HT1080 (cell line): ENCODE measurements at regions not wholly inside any gene's neighbourhood (a gene's known extent, or its start where the extent isn't known, plus 50 kb on each side); places are given as distances from the start of the nearest gene placed in this dataset.
"Not testable (repeated sequence)": the region's sequence is repeated elsewhere in the genome, so short reads cannot be mapped to it uniquely, and the experiment has no call there.

Source experiments
- DNase-seq: peaks from one replicate; pipeline ENCODE4 v3.0.0-alpha.2; 2015; ENCODE audit warnings: low read depth

DNA sequence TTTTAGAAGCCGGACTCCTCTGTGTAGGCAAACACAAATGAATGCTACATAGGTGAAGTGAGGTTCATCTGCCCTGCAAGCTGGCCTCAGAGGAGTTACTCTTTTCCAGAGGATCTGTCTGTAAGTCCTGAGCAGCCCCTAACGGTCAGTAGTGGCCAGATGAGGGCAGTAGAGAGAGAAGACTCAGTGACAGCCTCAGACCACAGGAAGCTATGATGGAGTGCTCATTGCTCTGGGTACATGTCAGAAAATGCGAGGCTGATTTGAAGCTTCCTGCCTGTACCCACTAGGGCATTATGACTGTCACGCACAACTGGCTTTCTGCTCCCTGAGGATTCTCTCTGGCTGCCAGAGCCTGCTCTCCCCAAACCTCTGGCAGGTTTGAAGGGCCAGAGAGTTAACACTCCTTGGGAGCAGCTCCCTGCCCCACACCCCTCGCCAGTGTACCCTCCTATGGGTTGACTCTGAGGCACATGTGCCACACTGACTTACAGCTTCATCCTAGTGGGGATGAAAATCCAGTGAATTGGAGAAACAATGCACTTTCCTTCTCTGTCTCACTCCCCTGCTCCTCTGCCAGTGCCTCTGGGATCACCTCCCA, 141.5 kb downstream of the GABRG2 start:
- DNase-seq: peak; percentile 60

DNA sequence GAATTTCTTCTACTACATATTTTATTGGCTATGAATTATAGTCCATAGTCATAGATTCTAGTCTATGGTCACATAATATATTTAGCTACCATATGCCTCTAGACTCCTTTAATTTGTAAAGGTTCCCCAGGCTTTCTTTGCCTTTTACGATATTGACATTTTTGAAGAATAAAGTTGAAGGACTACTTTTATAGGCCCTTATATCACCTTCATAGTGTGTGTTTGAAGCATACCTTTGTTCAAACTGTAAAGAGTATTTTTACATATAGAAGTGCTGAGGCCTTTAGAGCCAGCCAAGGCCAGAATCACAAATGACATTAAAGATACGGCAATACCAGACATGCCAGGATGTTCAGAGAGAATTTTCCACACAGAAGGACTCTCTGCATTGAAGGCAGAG, 147.0 kb downstream of the GABRG2 start:
- no peak for DNase-seq

DNA sequence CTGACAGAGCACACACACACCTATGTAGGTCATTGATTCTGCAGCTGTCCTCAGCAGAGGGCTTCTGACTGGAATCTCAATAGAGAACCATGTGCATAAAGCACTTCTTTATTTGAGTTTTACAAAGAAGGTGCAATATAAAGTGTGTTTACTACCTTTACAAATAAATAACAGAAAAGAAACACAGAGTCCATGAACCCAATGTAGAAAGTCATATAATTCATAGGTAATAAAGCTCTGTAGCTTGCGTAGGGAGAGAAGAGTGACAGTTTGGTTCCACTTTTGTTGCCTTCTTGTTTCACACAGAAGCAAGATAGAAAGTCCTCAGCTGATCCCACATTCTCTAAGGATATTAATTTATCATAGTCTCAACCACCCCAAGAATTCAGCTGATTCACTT, 149.5 kb downstream of the GABRG2 start:
- DNase-seq: no peak

DNA sequence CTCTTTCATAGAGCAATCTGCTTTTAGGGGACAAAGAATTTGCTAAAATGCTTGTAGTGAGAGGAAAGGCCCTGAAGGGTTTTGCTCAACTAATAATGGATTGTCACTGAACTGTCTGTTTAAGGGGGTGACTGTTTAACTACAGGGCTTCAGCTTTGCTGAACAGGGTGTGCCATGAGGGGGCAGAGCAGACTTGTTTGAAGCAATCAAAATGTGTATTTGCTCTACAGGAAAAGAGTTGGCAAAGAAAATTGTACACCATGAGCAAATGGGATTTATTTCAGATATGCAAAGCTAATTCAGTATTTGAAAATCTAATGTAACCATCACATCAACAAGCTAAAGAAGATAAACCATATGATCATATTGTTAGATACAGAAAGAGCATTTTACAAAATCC, 154.3 kb downstream of the GABRG2 start:
- DNase-seq: no peak

DNA sequence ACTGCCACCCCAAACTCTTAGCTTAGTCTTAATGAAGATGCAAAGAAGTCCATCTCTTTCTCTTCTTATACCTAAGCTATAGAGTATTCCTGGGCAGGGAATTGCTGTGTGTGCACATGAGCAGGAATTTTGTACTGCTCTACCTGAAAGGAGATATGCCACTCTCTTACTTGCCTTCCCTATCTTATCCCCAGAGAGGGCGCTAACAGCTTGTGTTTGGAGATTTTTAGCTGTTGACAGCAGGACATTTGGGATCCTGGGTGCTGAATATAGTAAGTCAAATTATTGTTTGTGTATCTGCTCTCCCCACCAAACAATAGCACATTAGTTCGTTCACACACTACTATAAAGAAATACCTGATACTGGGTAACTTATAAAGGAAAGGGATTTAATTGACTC, 159.5 kb downstream of the GABRG2 start:
- DNase-seq: no peak

DNA sequence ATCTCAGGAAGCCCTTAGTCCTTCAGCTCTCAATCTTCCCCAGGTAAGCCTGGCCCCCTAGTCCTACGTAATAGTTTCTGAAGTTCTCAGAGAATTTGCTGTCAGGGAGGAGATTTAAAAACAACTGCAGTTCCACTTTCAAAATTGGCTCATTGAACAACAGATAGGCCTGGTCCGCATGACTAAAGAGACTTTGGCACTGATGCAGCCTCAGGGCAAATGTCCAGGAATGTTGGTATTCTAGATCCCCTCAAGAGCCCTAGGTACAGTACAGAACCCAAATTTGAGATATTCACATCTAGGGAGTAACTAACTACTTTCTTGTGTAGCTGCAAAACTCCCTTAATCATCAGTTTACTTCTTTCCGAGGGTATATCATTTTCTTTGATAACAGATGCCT, 162.8 kb downstream of the GABRG2 start:
- DNase-seq: no peak

DNA sequence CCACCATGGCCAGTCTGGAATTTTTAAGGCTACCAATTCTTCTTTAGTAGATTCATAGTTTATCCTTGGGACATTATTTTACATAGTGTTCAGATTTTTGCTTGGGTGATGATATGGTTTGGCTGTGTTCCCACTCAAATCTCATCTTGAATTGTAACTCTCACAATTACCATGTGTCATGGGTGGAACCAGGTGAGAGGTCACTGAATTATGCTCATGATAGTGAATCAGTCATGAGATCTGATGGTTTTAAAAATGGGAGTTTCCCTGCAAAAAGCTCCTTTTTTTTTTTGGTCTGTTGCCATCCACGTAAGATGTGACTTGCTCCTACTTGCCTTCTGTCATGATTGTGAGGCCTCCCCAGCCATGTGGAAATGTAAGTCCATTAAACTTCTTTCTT, 163.9 kb downstream of the GABRG2 start:
- DNase-seq: no peak

DNA sequence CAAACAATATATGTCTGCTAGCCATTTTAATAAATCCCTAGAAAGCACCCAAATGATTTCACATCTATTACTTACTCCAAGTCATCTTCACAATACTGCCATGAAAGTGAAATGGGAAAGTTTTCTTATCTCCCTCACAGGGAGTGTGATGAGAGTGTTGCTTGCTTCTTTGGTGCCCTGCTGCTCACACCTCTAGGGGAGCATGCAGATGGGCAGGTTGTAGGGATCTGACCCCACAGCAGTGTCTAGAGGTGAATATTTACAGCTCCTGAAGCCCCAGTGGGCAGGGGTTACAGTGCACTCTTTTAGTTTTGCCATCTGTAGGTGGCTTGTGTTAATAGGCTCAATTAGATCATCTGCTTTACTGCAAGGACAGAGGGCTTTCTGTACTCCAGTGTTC, 173.2 kb downstream of the GABRG2 start:
- DNase-seq: no peak

DNA sequence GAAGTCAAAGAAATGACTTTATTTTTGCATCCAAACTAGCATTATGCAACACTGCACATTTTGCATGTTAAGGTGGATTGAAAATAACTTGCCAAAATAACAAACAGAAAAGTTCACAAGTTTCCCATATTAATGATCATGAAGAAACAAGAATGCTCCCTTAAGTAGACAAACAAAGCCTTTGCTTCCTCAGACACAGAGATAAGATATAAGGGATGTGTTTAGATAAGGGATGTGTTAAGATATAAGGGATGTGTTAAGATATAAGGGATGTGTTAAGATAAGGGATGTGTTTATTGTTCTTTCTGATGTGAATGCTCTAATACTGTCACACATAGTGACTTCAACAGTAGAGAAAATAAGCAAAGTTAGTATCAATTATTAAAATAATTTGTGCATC, 174.8 kb downstream of the GABRG2 start:
- DNase-seq: no peak

DNA sequence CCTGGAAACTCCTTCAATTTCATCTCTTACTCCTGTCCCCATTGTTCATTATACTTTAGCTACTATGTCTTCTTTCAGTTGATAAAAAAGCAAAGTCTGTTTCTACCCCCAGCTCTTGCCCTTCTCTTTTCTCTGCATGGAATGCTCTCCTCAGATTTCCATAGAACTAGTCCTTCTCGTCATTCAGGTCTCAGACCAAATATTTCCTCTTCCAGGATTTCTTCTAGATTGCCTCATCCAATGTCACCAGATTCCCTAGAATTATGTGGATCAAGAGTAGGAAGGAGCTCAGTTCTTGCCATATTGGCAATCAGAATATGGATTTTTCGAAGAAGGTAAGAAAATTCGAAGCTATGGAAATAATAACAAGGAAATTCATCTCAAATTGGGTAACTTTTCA, 176.1 kb downstream of the GABRG2 start:
- no peak for DNase-seq

DNA sequence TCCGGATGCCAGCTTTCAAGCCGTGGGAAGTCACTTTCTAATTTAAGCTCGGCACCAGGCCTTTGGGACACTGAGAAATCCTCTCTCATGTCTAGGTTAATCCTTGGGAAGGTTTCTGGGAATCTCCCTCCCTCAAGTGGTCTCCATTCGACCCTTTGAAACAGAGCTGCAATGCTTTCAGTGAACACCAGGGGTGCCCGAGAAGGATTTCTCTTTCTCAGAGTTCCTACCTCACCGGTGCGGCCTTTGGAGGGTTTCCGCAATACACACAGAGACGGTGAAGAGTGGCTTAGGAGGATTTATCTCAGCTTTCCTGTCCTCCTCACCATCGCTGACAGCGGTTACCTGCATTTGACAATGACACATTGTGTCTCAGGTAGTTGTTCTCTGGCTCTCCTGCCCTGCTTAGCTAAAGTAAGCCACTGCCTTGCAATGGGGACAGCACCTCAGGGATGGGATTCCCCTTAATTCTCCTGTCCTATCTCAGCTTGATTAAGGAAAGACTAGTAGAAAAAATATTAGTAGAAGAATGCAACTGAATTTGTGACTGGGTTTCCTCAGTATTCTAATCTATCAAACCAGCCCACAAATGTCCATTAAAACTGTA, 180.6 kb downstream of the GABRG2 start:
- DNase-seq: peak; percentile 11

DNA sequence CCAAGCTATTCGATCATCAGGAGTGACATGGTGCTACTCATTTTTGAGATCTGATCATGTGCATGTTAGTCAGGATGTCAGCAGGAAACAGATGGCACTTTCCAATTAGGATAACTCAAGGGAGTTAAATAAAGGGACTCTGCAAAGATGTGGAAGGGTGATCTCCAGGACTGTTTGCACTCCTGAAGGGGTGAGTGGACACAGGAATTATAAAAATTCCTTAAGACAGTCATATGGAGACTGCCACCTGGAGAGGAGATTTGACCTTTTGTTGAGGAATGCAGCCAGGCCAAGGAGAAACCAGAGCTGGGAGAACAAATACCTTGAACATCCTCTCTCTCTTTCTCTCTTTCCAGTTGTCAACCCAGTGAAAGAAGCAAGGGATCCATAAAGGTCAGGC, 189.1 kb downstream of the GABRG2 start:
- DNase-seq: no peak

DNA sequence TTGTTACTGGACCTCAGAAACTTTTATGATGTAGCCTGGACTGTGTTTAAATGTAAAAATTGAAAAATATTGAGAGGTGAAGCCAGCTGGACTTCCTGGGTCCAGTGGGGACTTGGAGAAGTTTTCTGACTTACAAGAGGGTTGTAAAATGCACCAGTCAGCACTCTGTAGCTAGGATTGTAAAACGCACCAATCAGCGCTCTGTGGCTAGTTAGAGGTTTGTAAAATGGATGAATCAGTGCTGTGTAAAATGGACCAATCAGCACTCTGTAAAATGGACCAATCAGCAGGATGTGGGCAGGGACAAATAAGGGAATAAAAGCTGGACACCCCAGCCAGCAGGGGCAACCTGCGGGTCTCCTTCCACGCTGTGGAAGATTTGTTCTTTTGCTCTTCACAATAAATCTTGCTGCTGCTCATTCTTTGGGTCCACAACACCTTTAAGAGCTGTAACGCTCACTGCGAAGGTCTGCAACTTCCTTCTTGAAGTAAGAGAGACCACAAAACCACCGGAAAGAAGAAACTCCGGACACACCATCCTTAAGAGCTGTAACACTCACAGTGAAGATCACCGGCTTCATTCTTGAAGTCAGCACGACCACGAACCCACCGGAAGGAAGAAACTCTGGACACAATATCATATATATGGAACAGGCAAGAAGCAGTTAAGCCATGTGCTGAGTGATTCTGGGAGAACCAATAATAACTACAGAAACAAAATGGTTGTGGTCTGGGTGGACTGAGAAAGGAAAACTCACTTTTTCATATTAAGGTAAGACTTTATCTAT, 201.3 kb downstream of the GABRG2 start:
- peak; percentile 10 for DNase-seq

DNA sequence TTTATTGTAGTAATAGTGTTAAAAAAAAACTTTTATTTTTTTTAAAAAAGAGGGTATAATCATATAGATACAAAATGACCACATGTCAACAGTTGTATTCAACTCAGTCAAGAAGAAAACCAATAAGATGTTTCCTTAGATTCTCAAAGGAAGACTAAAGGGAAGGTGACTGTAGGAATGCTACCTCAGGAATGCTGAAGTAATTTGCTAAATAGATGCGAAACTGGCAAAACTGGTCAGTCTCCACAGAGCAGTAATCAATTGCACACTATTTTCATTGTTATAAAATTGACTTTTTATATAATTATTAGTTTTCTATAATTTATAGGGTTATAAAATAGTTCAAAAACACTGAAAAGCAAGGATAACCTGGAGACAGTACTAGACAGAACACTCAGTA, 204.8 kb downstream of the GABRG2 start:
- DNase-seq: no peak

DNA sequence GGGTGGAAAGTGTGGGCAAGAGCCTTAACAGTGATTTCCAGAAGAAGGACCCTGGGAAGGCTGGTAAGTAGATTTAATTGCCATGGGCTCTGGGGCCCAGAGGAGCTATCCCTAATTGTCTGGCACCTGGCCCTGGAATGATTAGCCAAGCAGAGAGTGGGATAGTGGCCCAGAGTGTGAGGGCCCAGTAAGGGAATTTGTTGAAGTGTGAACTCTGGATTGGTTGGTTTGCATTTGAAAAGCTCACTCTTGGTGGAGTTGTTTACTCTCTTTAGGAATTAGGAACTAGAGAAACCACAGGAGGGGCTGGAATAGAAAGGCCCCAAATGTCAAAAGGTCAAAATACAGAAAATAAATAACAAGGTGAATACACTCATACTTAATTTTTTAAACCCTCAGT, 207.1 kb downstream of the GABRG2 start:
- DNase-seq: no peak

DNA sequence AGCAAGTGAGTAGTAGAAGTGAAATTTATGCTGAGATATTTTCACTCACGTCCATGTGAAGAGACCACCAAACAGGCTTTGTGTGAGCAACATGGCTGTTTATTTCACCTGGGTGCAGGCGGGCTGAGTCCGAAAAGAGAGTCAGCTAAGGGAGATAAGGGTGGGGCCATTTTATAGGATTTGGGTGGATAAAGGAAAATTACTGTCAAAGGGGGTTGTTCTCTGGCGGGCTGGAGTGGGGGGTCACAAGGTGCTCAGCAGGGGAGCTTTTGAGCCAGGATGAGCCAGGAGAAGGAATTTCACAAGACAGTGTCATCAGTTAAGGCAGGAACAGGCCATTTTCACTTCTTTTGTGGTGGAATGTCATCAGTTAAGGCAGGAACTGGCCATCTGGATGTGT, 207.8 kb downstream of the GABRG2 start:
- DNase-seq: not testable (repeated sequence)

DNA sequence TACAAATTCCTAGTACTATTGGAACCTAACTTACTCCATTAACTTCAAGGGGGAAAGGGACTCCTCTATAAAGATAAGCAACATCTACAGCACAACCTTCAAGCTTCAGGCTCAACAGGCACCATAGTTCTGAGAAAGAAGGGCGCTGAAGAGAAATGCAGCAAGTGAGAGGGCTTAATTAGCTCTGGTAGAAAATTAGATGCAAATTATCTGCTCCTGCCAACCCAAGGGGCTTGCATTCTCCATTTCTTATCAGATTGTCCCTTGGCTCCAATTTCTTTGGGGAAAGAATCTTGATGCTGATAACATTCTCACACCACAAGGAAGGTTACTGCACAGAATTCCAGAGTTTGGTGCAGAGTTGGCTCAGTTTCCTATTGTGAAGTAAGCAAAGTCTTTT, 214.6 kb downstream of the GABRG2 start:
- DNase-seq: no peak

DNA sequence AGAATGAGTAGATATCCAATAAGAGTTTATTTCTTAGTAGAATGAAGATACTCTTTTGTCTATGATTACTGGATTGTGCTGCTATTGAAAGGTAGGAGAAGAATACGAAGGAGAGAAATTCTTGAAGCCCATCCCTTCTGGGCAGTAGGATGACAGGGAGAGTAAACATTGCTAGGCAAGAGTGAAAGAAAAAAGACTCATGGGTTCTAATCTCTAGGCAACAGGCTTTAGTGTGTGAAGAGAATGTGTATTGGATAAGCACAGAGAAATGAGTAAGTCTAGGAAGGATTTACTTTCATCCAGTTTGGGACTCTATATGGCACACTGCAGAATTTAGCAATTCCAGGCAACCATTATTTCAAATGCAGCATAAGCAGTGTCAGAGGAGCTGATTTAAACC, 216.0 kb downstream of the GABRG2 start:
- DNase-seq: no peak

DNA sequence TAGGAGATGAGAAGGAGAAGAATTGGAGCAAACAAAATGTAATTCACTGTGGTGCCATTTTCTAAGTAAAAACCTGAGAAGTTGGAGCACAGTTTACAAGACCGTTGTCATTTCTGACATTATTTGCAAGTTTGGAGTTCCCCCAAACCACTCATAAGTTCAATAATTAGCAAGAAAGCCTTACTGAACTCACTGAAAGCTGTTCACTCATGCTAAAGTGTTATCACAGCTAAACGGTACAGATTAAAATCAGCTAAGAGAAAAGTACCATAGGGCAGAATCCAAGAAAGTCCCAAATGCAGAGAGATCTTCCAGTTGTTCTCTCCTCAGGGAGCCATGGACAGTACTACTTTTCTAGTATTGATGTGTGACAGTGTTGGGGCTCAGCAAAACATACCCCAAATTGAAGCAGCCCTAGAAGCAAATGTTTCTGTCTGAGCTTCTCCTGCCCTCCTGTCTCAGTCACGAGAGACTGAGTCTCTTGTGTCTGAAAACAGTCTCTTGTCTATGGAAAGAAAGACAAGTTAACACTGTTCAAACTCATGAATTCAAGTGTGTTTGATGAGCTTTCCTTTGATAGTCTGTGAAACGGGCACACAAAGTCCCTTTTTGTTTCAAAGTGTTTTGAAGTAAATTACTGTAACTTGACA, 221.2 kb downstream of the GABRG2 start:
- no peak for DNase-seq

DNA sequence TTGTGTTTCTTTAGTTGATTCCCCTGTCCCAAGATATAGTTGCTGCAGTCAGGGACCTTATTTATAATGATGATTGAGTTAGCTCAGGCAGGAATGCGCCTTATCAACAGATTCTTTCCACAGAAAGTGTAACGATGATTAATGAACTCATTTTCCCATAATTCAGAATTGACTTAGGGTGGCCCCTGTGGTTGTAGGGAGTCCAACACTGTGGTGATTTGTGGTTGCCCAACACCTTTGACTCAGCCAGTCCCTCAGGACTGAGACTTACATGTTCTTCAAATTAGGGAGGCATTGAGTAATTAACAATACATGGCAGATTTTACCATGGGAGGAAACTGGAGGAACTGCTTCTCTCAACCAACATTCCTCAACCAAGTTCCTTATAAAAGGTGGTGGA, 221.9 kb downstream of the GABRG2 start:
- DNase-seq: no peak

DNA sequence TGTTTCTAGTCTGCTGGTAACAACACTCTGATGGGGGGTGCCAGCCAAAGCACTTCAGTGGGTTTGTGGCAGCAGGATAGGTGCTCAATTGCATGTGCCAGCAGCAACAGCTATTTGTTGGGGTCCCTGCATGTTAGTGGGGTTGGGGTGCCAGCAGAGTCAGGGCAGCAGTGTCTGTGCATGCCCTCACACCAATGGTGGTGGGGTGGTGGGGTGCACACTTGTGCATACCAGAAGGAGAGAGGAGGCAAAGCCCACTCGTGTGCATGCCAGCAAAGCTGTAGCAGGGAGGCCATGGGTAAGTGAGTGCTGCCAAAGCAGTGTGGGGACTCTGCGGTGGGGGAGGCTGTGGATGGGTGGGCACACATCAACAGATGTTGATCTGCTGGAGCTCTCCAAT, 232.2 kb downstream of the GABRG2 start:
- no peak for DNase-seq

DNA sequence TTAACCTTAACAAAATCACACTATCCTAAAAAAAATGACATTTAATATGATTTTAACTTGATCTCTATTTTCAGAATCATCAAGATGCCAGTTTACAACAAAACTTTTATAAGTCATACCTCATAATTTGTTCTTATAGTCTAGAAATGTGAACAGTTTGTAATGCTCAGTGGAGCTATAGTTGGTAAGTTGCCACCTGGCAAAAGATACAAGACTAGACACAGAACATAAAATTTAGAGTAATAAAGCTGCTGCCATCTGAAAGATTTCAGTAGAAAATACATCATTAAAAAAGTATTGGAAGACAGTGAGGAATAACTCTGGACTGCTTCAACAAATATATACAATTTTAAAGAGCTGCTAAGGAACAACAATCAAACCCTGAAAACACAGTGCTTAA, 233.8 kb downstream of the GABRG2 start:
- no peak for DNase-seq

DNA sequence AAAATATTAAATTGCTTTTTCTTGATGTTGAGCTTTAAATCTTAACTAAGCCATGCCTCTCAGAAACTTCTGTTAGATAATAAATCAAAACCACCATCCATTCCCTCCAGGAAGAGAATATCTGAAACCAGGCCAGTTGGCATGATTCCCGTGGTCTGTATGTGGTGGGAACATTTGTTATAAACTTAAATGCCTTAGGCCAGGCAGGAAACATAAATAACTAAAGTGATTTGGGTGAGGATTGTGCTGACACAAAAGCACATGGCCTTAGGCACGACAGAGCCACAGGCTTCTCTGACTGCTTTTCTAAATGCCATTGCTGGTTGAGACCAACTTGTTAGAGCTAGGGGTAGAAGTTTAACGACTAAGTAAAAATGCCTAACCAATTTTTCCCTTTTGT, 255.9 kb downstream of the GABRG2 start:
- peak; percentile 17 for DNase-seq
